ENCODE measurements at regions not wholly inside any gene's neighbourhood (a gene's known extent, or its start where the extent isn't known, plus 50 kb on each side); places are given as distances from the start of the nearest gene placed in this dataset.

DNA sequence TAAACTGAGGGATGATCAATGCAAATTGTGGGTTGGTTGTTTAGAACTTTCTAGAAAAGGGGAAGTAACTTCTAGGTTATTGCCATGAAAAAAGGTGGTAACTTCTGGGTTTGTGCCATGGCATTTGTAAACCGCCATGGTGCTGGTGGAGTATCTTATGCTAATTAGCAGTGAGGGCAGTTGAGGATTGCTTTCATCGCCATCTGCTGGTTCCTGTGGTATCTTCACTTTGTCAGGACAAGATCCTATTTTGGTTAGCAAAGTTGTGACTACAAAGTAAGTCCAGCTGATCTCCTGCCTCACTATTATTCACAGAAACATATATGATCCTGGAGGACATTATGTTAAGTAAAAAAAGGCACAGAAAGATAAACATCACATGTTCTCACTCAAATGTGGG is 1332.3 kb downstream of the CDH11 start:
- Histone ChIP-seq H3K4me3 (no peak overlapping the region), H3K9me3 (no peaks in the 10 kb centered on the region), H3K27ac (no peak overlapping the region), H3K36me3 (no peaks in the 10 kb centered on the region), H3K27me3 (no peaks in the 10 kb centered on the region), H3K4me1 (no peaks in the 10 kb centered on the region)
- no peak for TF ChIP-seq CTCF (IDR thresholded peaks at IDR 0.05)
- TF ChIP-seq POLR2A (IDR thresholded peaks at IDR 0.05): no peak
- no peak for TF ChIP-seq POLR2AphosphoS5 (IDR thresholded peaks at IDR 0.05)
- no peak for TF ChIP-seq EP300 (IDR thresholded peaks at IDR 0.05)
- no peak for DNase-seq
- WGBS, 2 donors: 81 to 93% methylated on average over 2 of the region's 2 CpGs
- intact Hi-C loops (cut with DNase I): no loop called here

- intact Hi-C loops (cut with DNase I): no loop called here
- Histone ChIP-seq H3K4me3 (no peak overlapping the region), H3K4me1 (no peaks in the 10 kb centered on the region), H3K36me3 (no peaks in the 10 kb centered on the region), H3K27ac (no peak overlapping the region), H3K27me3 (no peaks in the 10 kb centered on the region), H3K9me3 (no peaks in the 10 kb centered on the region)
- no peak for TF ChIP-seq CTCF (IDR thresholded peaks at IDR 0.05)
- no peak for TF ChIP-seq POLR2A (IDR thresholded peaks at IDR 0.05)
- no peak for TF ChIP-seq EP300 (IDR thresholded peaks at IDR 0.05)
- TF ChIP-seq POLR2AphosphoS5 (IDR thresholded peaks at IDR 0.05): no peak
- 94 to 95% methylated on average over 1 of the region's 1 CpG for WGBS, 2 donors
- no peak for DNase-seq
Measured at GRCh38 chr16:63787014-63787413, 1334.8 kb downstream of the CDH11 start.

- TF ChIP-seq CTCF (IDR thresholded peaks at IDR 0.05) (no peak), POLR2A (IDR thresholded peaks at IDR 0.05) (no peak), EP300 (IDR thresholded peaks at IDR 0.05) (no peak), POLR2AphosphoS5 (IDR thresholded peaks at IDR 0.05) (no peak)
- Histone ChIP-seq H3K4me1 (no peaks in the 10 kb centered on the region), H3K9me3 (no peaks in the 10 kb centered on the region), H3K36me3 (no peaks in the 10 kb centered on the region), H3K27me3 (no peaks in the 10 kb centered on the region), H3K27ac (no peak overlapping the region), H3K4me3 (no peak overlapping the region)
- WGBS, 2 donors: 77 to 87% methylated on average over 2 of the region's 2 CpGs
- no peak for DNase-seq
- intact Hi-C loops (cut with DNase I): no loop called here
Measured at GRCh38 chr16:63785170-63785569, 1336.7 kb downstream of the CDH11 start.

GRCh38 chr16:63776437-63776836 is 1345.4 kb downstream of the CDH11 start:
- H3K27me3 ChIP-seq: no peaks in the 10 kb centered on the region
- H3K27ac ChIP-seq: no peak overlapping the region
- no peaks in the 10 kb centered on the region for H3K4me1 ChIP-seq
- TF ChIP-seq EP300 (IDR thresholded peaks at IDR 0.05) (no peak), POLR2AphosphoS5 (IDR thresholded peaks at IDR 0.05) (no peak), POLR2A (IDR thresholded peaks at IDR 0.05) (no peak), CTCF (IDR thresholded peaks at IDR 0.05) (no peak)
- no peak for DNase-seq
- intact Hi-C loops (cut with DNase I): no loop called here
- H3K4me3 ChIP-seq: no peak overlapping the region
- H3K36me3 ChIP-seq: no peaks in the 10 kb centered on the region
- H3K9me3 ChIP-seq: no peaks in the 10 kb centered on the region

GRCh38 chr16:63776034-63776433 is 1345.8 kb downstream of the CDH11 start:
- H3K36me3 ChIP-seq: no peaks in the 10 kb centered on the region
- intact Hi-C loops (cut with DNase I): no loop called here
- no peak for TF ChIP-seq EP300 (IDR thresholded peaks at IDR 0.05)
- TF ChIP-seq POLR2A (IDR thresholded peaks at IDR 0.05): no peak
- TF ChIP-seq POLR2AphosphoS5 (IDR thresholded peaks at IDR 0.05): no peak
- TF ChIP-seq CTCF (IDR thresholded peaks at IDR 0.05): no peak
- H3K9me3 ChIP-seq: no peaks in the 10 kb centered on the region
- H3K4me3 ChIP-seq: no peak overlapping the region
- H3K27me3 ChIP-seq: no peaks in the 10 kb centered on the region
- H3K4me1 ChIP-seq: no peaks in the 10 kb centered on the region
- no peak for DNase-seq
- no peak overlapping the region for H3K27ac ChIP-seq
